Cardiac muscle cell (in vitro differentiated cells and primary cell): ENCODE measurements at regions not wholly inside any gene's neighbourhood (a gene's known extent, or its start where the extent isn't known, plus 50 kb on each side); places are given as distances from the start of the nearest gene placed in this dataset.

Experiments used
- DNase-seq, 2 donors: peaks; one replicate each; pipeline versions ENCODE4 v3.0.0 to v3.0.0-alpha.2; 2010 to 2017; ENCODE audit warnings: low read depth in 1 of 2, low spot score in 1 of 2
- H3K27ac ChIP-seq: fragments of 200-600 bp; sonication (generic); 2 replicates; pipeline ENCODE4 v1.5.1; 2016
- H3K27me3 ChIP-seq: fragments of 200-600 bp; sonication (generic); 2 replicates; pipeline ENCODE4 v1.6.0; 2016; ENCODE audit warnings: control low read depth
- H3K36me3 ChIP-seq: fragments of 200-600 bp; sonication (generic); 2 replicates; pipeline ENCODE4 v1.5.1; 2016; ENCODE audit warnings: control low read depth
- H3K4me1 ChIP-seq: fragments of 200-600 bp; sonication (generic); 2 replicates; pipeline ENCODE4 v1.8.1; 2017; ENCODE audit warnings: low read depth, mild to moderate bottlenecking, mixed run types
- H3K4me3 ChIP-seq: fragments of 200-600 bp; sonication (generic); 2 replicates; pipeline ENCODE4 v1.5.1; 2016; ENCODE audit warnings: mild to moderate bottlenecking
- H3K9me3 ChIP-seq: fragments of 200-600 bp; sonication (generic); 2 replicates; pipeline ENCODE4 v1.5.1; 2017; ENCODE audit warnings: low read depth, mild to moderate bottlenecking, control low read depth
- TF ChIP-seq, protein P1 (sequence below): IDR thresholded peaks from 2 replicates; pipeline ENCODE4 v1.5.1; 2012; ENCODE audit warnings: low read depth, mild to moderate bottlenecking, low read length

DNA sequence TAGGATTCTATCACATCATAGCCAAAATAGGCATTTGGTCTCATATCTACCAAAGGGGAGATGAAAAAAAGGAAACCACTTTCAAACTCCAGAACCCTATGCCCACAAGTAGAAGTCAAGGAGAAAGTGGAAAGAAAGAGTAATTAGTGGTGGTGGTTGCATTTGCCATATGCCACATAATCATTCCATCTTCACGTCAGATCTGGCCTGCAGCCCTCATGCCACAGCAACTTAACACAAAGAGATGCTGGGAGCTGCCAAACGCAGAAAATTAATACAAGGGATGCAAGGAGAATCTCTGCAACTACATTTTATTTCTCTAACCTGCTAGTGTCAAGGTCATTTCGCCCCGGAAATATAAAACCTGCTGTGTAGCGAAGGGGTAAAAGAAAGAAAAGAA is 148.6 kb upstream of the FOXN3 start:
- DNase-seq = no peak
- TF ChIP-seq, protein P1, sequence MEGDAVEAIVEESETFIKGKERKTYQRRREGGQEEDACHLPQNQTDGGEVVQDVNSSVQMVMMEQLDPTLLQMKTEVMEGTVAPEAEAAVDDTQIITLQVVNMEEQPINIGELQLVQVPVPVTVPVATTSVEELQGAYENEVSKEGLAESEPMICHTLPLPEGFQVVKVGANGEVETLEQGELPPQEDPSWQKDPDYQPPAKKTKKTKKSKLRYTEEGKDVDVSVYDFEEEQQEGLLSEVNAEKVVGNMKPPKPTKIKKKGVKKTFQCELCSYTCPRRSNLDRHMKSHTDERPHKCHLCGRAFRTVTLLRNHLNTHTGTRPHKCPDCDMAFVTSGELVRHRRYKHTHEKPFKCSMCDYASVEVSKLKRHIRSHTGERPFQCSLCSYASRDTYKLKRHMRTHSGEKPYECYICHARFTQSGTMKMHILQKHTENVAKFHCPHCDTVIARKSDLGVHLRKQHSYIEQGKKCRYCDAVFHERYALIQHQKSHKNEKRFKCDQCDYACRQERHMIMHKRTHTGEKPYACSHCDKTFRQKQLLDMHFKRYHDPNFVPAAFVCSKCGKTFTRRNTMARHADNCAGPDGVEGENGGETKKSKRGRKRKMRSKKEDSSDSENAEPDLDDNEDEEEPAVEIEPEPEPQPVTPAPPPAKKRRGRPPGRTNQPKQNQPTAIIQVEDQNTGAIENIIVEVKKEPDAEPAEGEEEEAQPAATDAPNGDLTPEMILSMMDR = no peak
- no peak overlapping the region for H3K27ac ChIP-seq
- no peaks in the 10 kb centered on the region for H3K27me3 ChIP-seq
- H3K9me3 ChIP-seq = no peaks in the 10 kb centered on the region
- peaks cover 4% of the 10 kb centered on the region for H3K4me1 ChIP-seq
- H3K36me3 ChIP-seq = no peaks in the 10 kb centered on the region
- H3K4me3 ChIP-seq = no peak overlapping the region

GRCh38 chr14:89564989-89565388 is 148.0 kb upstream of the FOXN3 start:
- H3K4me1 ChIP-seq = peaks cover 4% of the 10 kb centered on the region
- H3K36me3 ChIP-seq = no peaks in the 10 kb centered on the region
- no peak overlapping the region for H3K27ac ChIP-seq
- TF ChIP-seq, protein P1 = no peak
- H3K27me3 ChIP-seq = no peaks in the 10 kb centered on the region
- DNase-seq = no peak
- no peaks in the 10 kb centered on the region for H3K9me3 ChIP-seq
- H3K4me3 ChIP-seq = no peak overlapping the region

GRCh38 chr14:89564286-89564957 is 147.4 kb upstream of the FOXN3 start:
- no peak for DNase-seq
- TF ChIP-seq, protein P1 = no peak
- no peaks in the 10 kb centered on the region for H3K9me3 ChIP-seq
- H3K4me1 ChIP-seq = peaks cover 4% of the 10 kb centered on the region
- no peak overlapping the region for H3K27ac ChIP-seq
- H3K4me3 ChIP-seq = no peak overlapping the region
- no peaks in the 10 kb centered on the region for H3K36me3 ChIP-seq
- no peaks in the 10 kb centered on the region for H3K27me3 ChIP-seq

- no peaks in the 10 kb centered on the region for H3K9me3 ChIP-seq
- H3K4me1 ChIP-seq = peaks cover 4% of the 10 kb centered on the region
- no peak overlapping the region for H3K27ac ChIP-seq
- TF ChIP-seq, protein P1 = no peak
- H3K4me3 ChIP-seq = no peak overlapping the region
- H3K36me3 ChIP-seq = no peaks in the 10 kb centered on the region
- H3K27me3 ChIP-seq = no peaks in the 10 kb centered on the region
- DNase-seq = no peak
Observed at GRCh38 chr14:89563471-89563870, 146.4 kb upstream of the FOXN3 start.

DNA sequence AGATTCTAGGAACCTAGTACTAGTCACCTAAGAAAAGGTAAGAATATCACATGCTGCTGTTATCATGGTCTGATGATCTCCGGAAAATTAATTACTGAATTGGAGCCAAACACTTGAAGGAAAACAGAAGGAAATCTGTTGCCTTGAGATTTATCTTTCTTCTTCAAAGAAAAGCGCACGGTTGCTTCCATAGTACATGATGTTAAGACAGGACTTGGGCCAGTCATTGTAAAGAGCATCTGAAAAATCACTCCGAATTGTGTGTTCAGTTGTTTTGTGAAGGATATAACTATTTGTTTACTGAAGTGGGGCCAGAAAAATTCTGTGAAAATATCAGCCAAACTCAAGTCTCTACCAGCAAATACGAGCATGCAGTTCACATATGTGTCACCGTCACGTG is 134.9 kb upstream of the FOXN3 start:
- H3K27ac ChIP-seq = no peak overlapping the region

More for the DNA sequence above, 134.9 kb upstream of the FOXN3 start:
- Histone ChIP-seq H3K9me3 (no peaks in the 10 kb centered on the region), H3K4me1 (no peaks in the 10 kb centered on the region), H3K36me3 (no peaks in the 10 kb centered on the region), H3K4me3 (no peak overlapping the region), H3K27me3 (no peaks in the 10 kb centered on the region)
- TF ChIP-seq, protein P1 = no peak
- no peak for DNase-seq
